ENCODE measurements at regions not wholly inside any gene's neighbourhood (a gene's known extent, or its start where the extent isn't known, plus 50 kb on each side); places are given as distances from the start of the nearest gene placed in this dataset.

DNA sequence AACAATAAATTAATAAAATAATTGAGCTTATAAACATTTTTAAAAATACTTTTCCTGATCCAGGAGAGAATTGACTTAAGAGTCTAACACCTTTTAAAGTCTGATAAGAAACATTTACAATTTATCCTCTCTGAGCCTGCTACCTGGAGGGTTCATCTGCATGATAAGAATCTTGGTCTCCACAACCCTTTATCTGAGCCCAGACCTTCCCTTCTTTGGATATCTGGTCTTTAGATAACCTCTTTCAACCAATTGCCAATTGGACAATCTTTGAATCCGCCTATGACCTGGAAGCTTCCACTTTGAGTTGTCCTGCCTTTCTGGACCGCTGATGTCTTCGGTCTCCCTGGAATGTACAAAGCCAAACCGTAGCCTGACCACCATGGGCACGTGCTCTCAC lies 1393.3 kb upstream of the TMEM132C start:
- TF ChIP-seq CTCF (conservative IDR thresholded peaks at IDR 0.05): no peak
- no peak for TF ChIP-seq ZFX (IDR thresholded peaks at IDR 0.05)
